MM.1S (cell line): ENCODE measurements at regions not wholly inside any gene's neighbourhood (a gene's known extent, or its start where the extent isn't known, plus 50 kb on each side); places are given as distances from the start of the nearest gene placed in this dataset.

Experiments
- DNase-seq: peaks from one replicate; pipeline ENCODE4 v3.0.0-alpha.2; 2015
- H2AFZ ChIP-seq: fragments of 300-600 bp; sonication (generic); 2 replicates; pipeline ENCODE4 v1.6.0; 2016; ENCODE audit warnings: antibody characterized with exemption, low read length
- H3F3A ChIP-seq: fragments of 300-600 bp; sonication (generic); 2 replicates; pipeline ENCODE4 v1.6.1; 2016; ENCODE audit warnings: mild to moderate bottlenecking, antibody characterized with exemption, low read length, moderate library complexity, mixed read lengths; ENCODE audit not compliant: insufficient read depth
- H3K27ac ChIP-seq: fragments of 300-600 bp; sonication (generic); 2 replicates; pipeline ENCODE4 v1.5.1; 2016; ENCODE audit warnings: mild to moderate bottlenecking, low read length
- H3K27me3 ChIP-seq: fragments of 300-600 bp; sonication (generic); replicated peaks from 2 replicates; pipeline ENCODE4 v1.6.0; 2016; ENCODE audit warnings: low read length; ENCODE audit not compliant: insufficient read depth
- H3K36me3 ChIP-seq: fragments of 300-600 bp; sonication (generic); replicated peaks from 2 replicates; pipeline ENCODE4 v1.6.1; 2016; ENCODE audit warnings: mild to moderate bottlenecking, low read length, mixed read lengths; ENCODE audit not compliant: insufficient read depth
- H3K4me1 ChIP-seq: fragments of 300-600 bp; sonication (generic); 2 replicates; pipeline ENCODE4 v1.6.1; 2016; ENCODE audit warnings: low read length, mixed read lengths
- H3K4me2 ChIP-seq: fragments of 300-600 bp; sonication (generic); 2 replicates; pipeline ENCODE4 v1.6.0; 2016; ENCODE audit warnings: low read depth, low read length
- H3K4me3 ChIP-seq: fragments of 300-600 bp; sonication (generic); 2 replicates; pipeline ENCODE4 v1.5.1; 2016; ENCODE audit warnings: low read length, mixed read lengths
- H3K79me2 ChIP-seq: fragments of 300-600 bp; sonication (generic); 2 replicates; pipeline ENCODE4 v1.6.1; 2016; ENCODE audit warnings: mixed run types, low read length, mixed read lengths
- H3K9ac ChIP-seq: fragments of 300-600 bp; sonication (generic); 2 replicates; pipeline ENCODE4 v1.6.1; 2016; ENCODE audit warnings: low read length, mixed read lengths
- H3K9me2 ChIP-seq: fragments of 300-600 bp; sonication (generic); replicated peaks from 2 replicates; pipeline ENCODE4 v1.6.1; 2016; ENCODE audit warnings: mild to moderate bottlenecking, low read length, mixed read lengths; ENCODE audit not compliant: insufficient read depth
- H3K9me3 ChIP-seq: fragments of 300-600 bp; sonication (generic); replicated peaks from 2 replicates; pipeline ENCODE4 v1.6.1; 2016; ENCODE audit warnings: mild to moderate bottlenecking, low read length, mixed read lengths; ENCODE audit not compliant: insufficient read depth
- H4K20me1 ChIP-seq: fragments of 300-600 bp; sonication (generic); 2 replicates; pipeline ENCODE4 v1.6.1; 2016; ENCODE audit warnings: mild to moderate bottlenecking, low read length, moderate library complexity, mixed read lengths; ENCODE audit not compliant: insufficient read depth
- CTCF ChIP-seq: fragments of 300-600 bp; sonication (generic); IDR thresholded peaks from 2 replicates; pipeline ENCODE4 v1.5.1; 2016; ENCODE audit warnings: antibody characterized with exemption, low read length, mixed read lengths
- EZH2 ChIP-seq: fragments of 300-600 bp; sonication (generic); optimal IDR thresholded peaks from 2 replicates; pipeline ENCODE3; 2017; ENCODE audit warnings: low read depth, mild to moderate bottlenecking, antibody characterized with exemption, low read length, mixed read lengths
- EZH2phosphoT487 ChIP-seq: fragments of 300-600 bp; sonication (generic); IDR thresholded peaks from 2 replicates; pipeline ENCODE4 v1.6.1; 2018; ENCODE audit warnings: antibody characterized with exemption, low read length

GRCh38 chr5:37989884-37990283 is 150.0 kb upstream of the GDNF start:
- no peaks in the 10 kb centered on the region for H3K9me3 ChIP-seq
- H3K9ac ChIP-seq = no peak overlapping the region
- no peaks in the 10 kb centered on the region for H3K79me2 ChIP-seq
- H3K4me1 ChIP-seq = no peaks in the 10 kb centered on the region
- H4K20me1 ChIP-seq = no peaks in the 10 kb centered on the region
- no peak overlapping the region for H3K4me3 ChIP-seq
- TF ChIP-seq CTCF = no peak
- TF ChIP-seq EZH2 = no peak
- no peak for TF ChIP-seq EZH2phosphoT487
- DNase-seq = no peak
- H3K9me2 ChIP-seq = no peaks in the 10 kb centered on the region
- no peak overlapping the region for H3K27ac ChIP-seq
- H3F3A ChIP-seq = no peaks in the 10 kb centered on the region
- no peak overlapping the region for H3K4me2 ChIP-seq
- no peaks in the 10 kb centered on the region for H3K27me3 ChIP-seq
- H2AFZ ChIP-seq = no peak overlapping the region
- H3K36me3 ChIP-seq = no peaks in the 10 kb centered on the region

- no peak for DNase-seq
- H3K9me3 ChIP-seq = no peaks in the 10 kb centered on the region
- no peak overlapping the region for H2AFZ ChIP-seq
- no peaks in the 10 kb centered on the region for H3K4me1 ChIP-seq
- no peak for TF ChIP-seq EZH2
- no peak for TF ChIP-seq EZH2phosphoT487
- TF ChIP-seq CTCF = no peak
- no peak overlapping the region for H3K9ac ChIP-seq
- H3K27ac ChIP-seq = no peak overlapping the region
- no peak overlapping the region for H3K4me3 ChIP-seq
- H3K27me3 ChIP-seq = no peaks in the 10 kb centered on the region
- H3K4me2 ChIP-seq = no peak overlapping the region
- H3K36me3 ChIP-seq = no peaks in the 10 kb centered on the region
- H3F3A ChIP-seq = no peaks in the 10 kb centered on the region
- H3K79me2 ChIP-seq = no peaks in the 10 kb centered on the region
- no peaks in the 10 kb centered on the region for H3K9me2 ChIP-seq
- no peaks in the 10 kb centered on the region for H4K20me1 ChIP-seq
These were observed 148.7 kb upstream of the GDNF start for GRCh38 chr5:37988454-37989046.

- H3K9me3 ChIP-seq = no peaks in the 10 kb centered on the region
- no peaks in the 10 kb centered on the region for H3K36me3 ChIP-seq
- H2AFZ ChIP-seq = no peak overlapping the region
- no peaks in the 10 kb centered on the region for H3K9me2 ChIP-seq
- H3K27ac ChIP-seq = no peak overlapping the region
- H3K27me3 ChIP-seq = no peaks in the 10 kb centered on the region
- no peak overlapping the region for H3K9ac ChIP-seq
- H3K79me2 ChIP-seq = no peaks in the 10 kb centered on the region
- H4K20me1 ChIP-seq = no peaks in the 10 kb centered on the region
- no peak overlapping the region for H3K4me2 ChIP-seq
- TF ChIP-seq EZH2phosphoT487 = no peak
- no peak for TF ChIP-seq EZH2
- TF ChIP-seq CTCF = no peak
- no peaks in the 10 kb centered on the region for H3F3A ChIP-seq
- no peaks in the 10 kb centered on the region for H3K4me1 ChIP-seq
- no peak for DNase-seq
- H3K4me3 ChIP-seq = no peak overlapping the region
These were observed 144.5 kb upstream of the GDNF start for GRCh38 chr5:37984300-37984699.
